T-cell (primary cell): ENCODE measurements at regions not wholly inside any gene's neighbourhood (a gene's known extent, or its start where the extent isn't known, plus 50 kb on each side); places are given as distances from the start of the nearest gene placed in this dataset.

Source experiments
- ATAC-seq, 4 experiments: fragments of 200-7000 bp in 3 of 4; fragments of 150-1000 bp in 1 of 4; cut with Tn5 transposase; replicated peaks in 1 of 4; 1 replicate in 3 of 4; 2 replicates in 1 of 4; pipeline ENCODE4 v1.10.0; 2021; ENCODE audit warnings: moderate library complexity in 3 of 4, mild to moderate bottlenecking in 2 of 4, moderate number of reproducible peaks in 1 of 4
- CTCF ChIA-PET, 2 donors: fragments of 300-600 bp; sonication (Branson Sonifier 250); formaldehyde crosslinking; loops; one replicate each; lab custom pipeline; 2022; ENCODE audit warnings: antibody characterized with exemption in 2 of 2; lab: Charles Lee
- POLR2A ChIA-PET, 2 donors: fragments of 300-600 bp; sonication (Branson Sonifier 250); formaldehyde crosslinking; loops; one replicate each; lab custom pipeline; 2022; ENCODE audit warnings: antibody characterized with exemption in 2 of 2; lab: Charles Lee
- DNase-seq, 35 experiments: peaks; one replicate each; pipeline versions ENCODE4 v3.0.0 to v3.0.0-alpha.2; 2013 to 2023
- H3K27ac ChIP-seq: one replicate; pipeline ENCODE4 v1.5.1; 2013; ENCODE audit warnings: low read length
- H3K27me3 ChIP-seq, 2 experiments: replicated peaks in 1 of 2; 1 replicate in 1 of 2; 2 replicates in 1 of 2; pipeline versions ENCODE4 v1.6.1 to v1.7.0; 2013; ENCODE audit warnings: low read length in 1 of 2, mixed read lengths in 1 of 2; ENCODE audit not compliant: control insufficient read depth in 2 of 2, insufficient read depth in 2 of 2; ENCODE audit errors: extremely low read depth in 1 of 2
- H3K36me3 ChIP-seq, 2 donors: 1 replicate in 1 of 2; 2 replicates in 1 of 2; pipeline versions ENCODE4 v1.6.1 to v1.7.0; 2013; ENCODE audit warnings: low read length in 1 of 2; ENCODE audit not compliant: control insufficient read depth in 2 of 2, insufficient read depth in 1 of 2; ENCODE audit errors: extremely low read depth in 1 of 2
- H3K4me1 ChIP-seq, 2 experiments: 1 replicate in 1 of 2; 2 replicates in 1 of 2; pipeline versions ENCODE4 v1.6.1 to v1.7.0; 2013; ENCODE audit warnings: low read length in 2 of 2, mixed read lengths in 1 of 2; ENCODE audit not compliant: insufficient read depth in 2 of 2, control insufficient read depth in 1 of 2; ENCODE audit errors: extremely low read depth in 1 of 2
- H3K4me3 ChIP-seq, 2 donors: 1 replicate in 1 of 2; 2 replicates in 1 of 2; pipeline versions ENCODE4 v1.5.1 to v1.7.0; 2013; ENCODE audit warnings: mild to moderate bottlenecking in 2 of 2, low read length in 1 of 2, moderate library complexity in 1 of 2; ENCODE audit not compliant: control insufficient read depth in 1 of 2; ENCODE audit errors: extremely low read depth in 1 of 2
- H3K9me3 ChIP-seq: 2 replicates; pipeline ENCODE4 v1.7.0; 2013
- H3K27ac Mint-ChIP-seq, 2 donors: one replicate each; pipeline ENCODE4 v1.8.0; 2020 to 2021; ENCODE audit warnings: mild to moderate bottlenecking in 2 of 2, mixed read lengths in 2 of 2
- H3K27me3 Mint-ChIP-seq, 2 donors: one replicate each; pipeline ENCODE4 v1.8.0; 2021 to 2022; ENCODE audit warnings: mixed read lengths in 2 of 2
- H3K36me3 Mint-ChIP-seq: one replicate; pipeline ENCODE4 v1.8.0; 2021; ENCODE audit warnings: mixed read lengths
- H3K4me1 Mint-ChIP-seq, 3 donors: one replicate each; pipeline ENCODE4 v1.8.0; 2020 to 2022; ENCODE audit warnings: mixed read lengths in 3 of 3, mild to moderate bottlenecking in 1 of 3
- H3K4me3 Mint-ChIP-seq, 3 donors: one replicate each; pipeline ENCODE4 v1.8.0; 2020 to 2022; ENCODE audit warnings: mild to moderate bottlenecking in 3 of 3, mixed read lengths in 3 of 3, moderate library complexity in 3 of 3
- H3K9me3 Mint-ChIP-seq, 3 donors: one replicate each; pipeline ENCODE4 v1.8.0; 2020 to 2022; ENCODE audit warnings: mixed read lengths in 3 of 3
- WGBS: methylation state at CpG from one replicate; pipeline ENCODE4 v1.1.5; 2013; ENCODE audit warnings: missing lambda C conversion rate; ENCODE audit not compliant: insufficient coverage; 5-methylcytosine and 5-hydroxymethylcytosine counted together

DNA sequence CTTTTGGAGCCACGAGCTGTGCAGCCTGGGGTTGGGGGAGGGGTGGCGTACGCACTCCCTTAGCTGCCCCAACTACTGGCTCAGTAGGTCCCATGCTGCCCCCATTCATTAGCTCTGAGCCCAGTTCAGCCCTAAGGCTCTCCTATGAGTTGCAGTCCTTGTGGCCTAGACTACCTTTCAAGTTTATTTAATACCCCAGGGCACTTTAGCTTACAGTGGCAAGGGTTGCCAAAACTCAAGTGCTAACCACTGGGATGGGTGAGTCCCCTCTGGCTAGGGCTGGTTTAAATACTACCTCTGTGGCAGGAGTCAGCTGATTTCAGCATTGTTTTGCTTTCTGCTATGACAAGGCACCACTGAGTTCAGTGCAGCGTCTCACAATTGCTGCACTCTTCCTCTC lies 118.2 kb downstream of the ODF2L start:
- no peaks in the 10 kb centered on the region for H3K4me1 ChIP-seq
- Mint-ChIP-seq H3K36me3 (no peaks in the 10 kb centered on the region), H3K27me3 (no peaks in the 10 kb centered on the region), H3K4me1 (no peaks in the 10 kb centered on the region), H3K4me3 (no peak overlapping the region), H3K9me3 (no peaks in the 10 kb centered on the region), H3K27ac (no peak overlapping the region)
- no peaks in the 10 kb centered on the region for H3K9me3 ChIP-seq
- DNase-seq (no peak), ATAC-seq (no peak)
- H3K27me3 ChIP-seq: no peaks in the 10 kb centered on the region
- H3K36me3 ChIP-seq: no peaks in the 10 kb centered on the region
- no peak overlapping the region for H3K27ac ChIP-seq
- 100% methylated on average over 1 of the region's 4 CpGs for WGBS
- H3K4me3 ChIP-seq: no peak overlapping the region
- ChIA-PET CTCF (interaction anchor here in 1 of 2 donors (0.6 kb wide), 1 partner anchor 17 kb away, joined by 3 read pairs; no protein-coding TSS in a partner anchor), POLR2A (no interaction called here)

DNA sequence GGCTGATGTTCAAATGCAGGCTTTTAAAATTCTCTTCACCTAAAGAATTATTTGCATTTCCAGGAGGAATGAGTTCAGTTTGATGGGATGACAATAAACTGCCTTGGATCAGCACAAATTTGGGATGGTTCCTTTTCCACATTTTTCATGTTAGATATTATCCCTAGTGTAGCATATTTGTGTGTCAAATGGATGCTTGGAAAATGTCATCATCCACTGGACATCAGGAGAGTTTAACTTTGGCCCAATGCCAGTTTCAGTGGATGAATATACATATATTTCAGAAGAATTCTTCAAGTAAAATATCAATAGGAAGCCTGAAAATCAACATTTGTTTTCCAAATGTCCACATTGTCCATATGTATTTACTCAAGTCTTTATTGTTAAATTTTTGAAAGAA lies 116.5 kb upstream of the COL24A1 start:
- Mint-ChIP-seq H3K36me3 (no peaks in the 10 kb centered on the region), H3K27ac (no peak overlapping the region), H3K4me3 (no peak overlapping the region), H3K27me3 (no peaks in the 10 kb centered on the region), H3K4me1 (no peaks in the 10 kb centered on the region), H3K9me3 (peaks cover 0 to 3% (median 0%) of the 10 kb centered on the region in 3 donors)
- ChIA-PET POLR2A (no interaction called here), CTCF (interaction anchor here in 1 of 2 donors (0.6 kb wide), 1 partner anchor 212 kb away, joined by 5 read pairs; no protein-coding TSS in a partner anchor)
- Histone ChIP-seq H3K36me3 (no peaks in the 10 kb centered on the region), H3K9me3 (no peaks in the 10 kb centered on the region), H3K27me3 (no peaks in the 10 kb centered on the region), H3K27ac (no peak overlapping the region), H3K4me3 (no peak overlapping the region), H3K4me1 (no peaks in the 10 kb centered on the region)
- ATAC-seq (no peak), DNase-seq (no peak)

DNA sequence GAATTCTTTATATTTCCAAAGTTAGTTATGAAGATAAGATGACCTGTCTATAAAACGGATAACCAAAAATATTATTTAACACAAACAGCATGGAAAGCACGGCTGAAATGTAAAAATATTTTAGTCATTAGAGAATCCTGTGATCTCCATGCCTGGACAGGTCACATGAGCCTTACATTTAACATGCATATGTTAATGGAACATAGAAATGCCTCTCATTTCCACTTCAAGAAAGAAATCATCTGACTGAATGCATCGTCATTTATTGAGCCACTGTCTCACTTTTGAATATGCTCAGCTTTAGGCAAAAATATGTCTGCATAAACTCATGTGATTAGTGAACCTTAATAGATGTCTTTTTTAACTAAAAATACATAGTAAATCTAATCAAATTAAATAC lies 115.5 kb upstream of the COL24A1 start:
- ATAC-seq (no peak), DNase-seq (no peak)
- H3K27ac Mint-ChIP-seq: no peak overlapping the region
- WGBS: no CpG with 5 or more reads among the region's 3 CpGs
- H3K4me3 ChIP-seq: no peak overlapping the region
- H3K27ac ChIP-seq: no peak overlapping the region
- H3K9me3 ChIP-seq: no peaks in the 10 kb centered on the region
- ChIA-PET POLR2A (no interaction called here), CTCF (no interaction called here)
- H3K4me3 Mint-ChIP-seq: no peak overlapping the region
- no peaks in the 10 kb centered on the region for H3K36me3 Mint-ChIP-seq
- H3K36me3 ChIP-seq: no peaks in the 10 kb centered on the region
- H3K4me1 ChIP-seq: no peaks in the 10 kb centered on the region
- peaks cover 0 to 3% (median 0%) of the 10 kb centered on the region in 3 donors for H3K9me3 Mint-ChIP-seq
- H3K4me1 Mint-ChIP-seq: no peaks in the 10 kb centered on the region
- no peaks in the 10 kb centered on the region for H3K27me3 ChIP-seq
- no peaks in the 10 kb centered on the region for H3K27me3 Mint-ChIP-seq

DNA sequence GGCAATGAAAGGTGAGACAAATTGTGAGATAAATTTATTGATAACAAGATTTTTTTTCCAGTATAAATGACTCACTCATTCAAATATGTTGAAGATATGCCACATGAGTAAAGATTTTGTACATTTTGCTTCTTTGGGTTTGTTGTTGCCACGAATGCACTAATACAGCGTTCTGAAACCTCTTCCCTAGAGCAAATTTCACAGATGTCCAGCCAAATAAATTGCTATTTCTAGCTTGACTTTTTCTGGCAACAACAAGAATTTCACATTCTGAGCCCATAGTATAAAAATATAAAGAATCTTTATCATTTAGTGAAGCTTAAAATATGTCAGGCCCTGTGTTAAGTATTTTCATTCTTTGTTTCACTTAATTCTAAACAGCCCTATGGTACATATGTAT lies 114.5 kb upstream of the COL24A1 start:
- Mint-ChIP-seq H3K9me3 (peaks cover 0 to 3% (median 0%) of the 10 kb centered on the region in 3 donors), H3K27ac (no peak overlapping the region), H3K27me3 (no peaks in the 10 kb centered on the region), H3K4me1 (no peaks in the 10 kb centered on the region), H3K36me3 (no peaks in the 10 kb centered on the region), H3K4me3 (no peak overlapping the region)
- no peaks in the 10 kb centered on the region for H3K9me3 ChIP-seq
- no peaks in the 10 kb centered on the region for H3K36me3 ChIP-seq
- CTCF ChIA-PET: no interaction called here
- WGBS: no CpG with 5 or more reads among the region's 2 CpGs
- H3K27ac ChIP-seq: no peak overlapping the region
- H3K4me3 ChIP-seq: no peak overlapping the region
- ATAC-seq: no peak
- no peaks in the 10 kb centered on the region for H3K27me3 ChIP-seq
- H3K4me1 ChIP-seq: no peaks in the 10 kb centered on the region
- DNase-seq: no peak
- POLR2A ChIA-PET: no interaction called here

DNA sequence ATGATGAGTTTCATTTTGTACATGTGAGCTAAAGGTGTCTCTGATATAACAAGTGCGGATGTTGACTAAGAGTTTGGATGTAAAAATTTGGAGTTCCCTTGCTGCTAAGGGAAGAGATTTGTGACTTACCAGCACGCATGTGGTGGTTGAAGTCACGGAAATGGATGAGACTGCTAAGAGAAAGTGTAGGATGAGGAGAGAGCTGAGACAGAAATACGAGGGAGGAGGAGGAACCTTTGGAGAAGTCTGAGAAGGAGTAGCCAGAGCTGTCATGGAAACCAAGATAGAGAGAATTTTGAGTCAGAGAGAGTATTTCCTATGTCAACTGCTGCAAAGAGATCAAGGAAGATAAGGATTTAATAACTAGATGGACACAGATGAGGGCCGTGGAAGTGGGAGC lies 106.5 kb upstream of the COL24A1 start:
- H3K27ac ChIP-seq: no peak overlapping the region
- H3K27me3 Mint-ChIP-seq: peaks cover 0 to 5% of the 10 kb centered on the region in 2 donors
- H3K4me1 Mint-ChIP-seq: no peaks in the 10 kb centered on the region
- H3K36me3 ChIP-seq: no peaks in the 10 kb centered on the region
- no peak overlapping the region for H3K27ac Mint-ChIP-seq
- peaks cover 0 to 2% of the 10 kb centered on the region in 2 experiments for H3K27me3 ChIP-seq
- CTCF ChIA-PET: no interaction called here
- ATAC-seq (no peak), DNase-seq (no peak)
- H3K36me3 Mint-ChIP-seq: no peaks in the 10 kb centered on the region
- 84% methylated on average over 5 of the region's 5 CpGs for WGBS
- no peak overlapping the region for H3K4me3 Mint-ChIP-seq
- POLR2A ChIA-PET: no interaction called here
- no peaks in the 10 kb centered on the region for H3K9me3 ChIP-seq
- H3K4me1 ChIP-seq: no peaks in the 10 kb centered on the region
- H3K9me3 Mint-ChIP-seq: peaks cover 0 to 5% (median 0%) of the 10 kb centered on the region in 3 donors
- no peak overlapping the region for H3K4me3 ChIP-seq

DNA sequence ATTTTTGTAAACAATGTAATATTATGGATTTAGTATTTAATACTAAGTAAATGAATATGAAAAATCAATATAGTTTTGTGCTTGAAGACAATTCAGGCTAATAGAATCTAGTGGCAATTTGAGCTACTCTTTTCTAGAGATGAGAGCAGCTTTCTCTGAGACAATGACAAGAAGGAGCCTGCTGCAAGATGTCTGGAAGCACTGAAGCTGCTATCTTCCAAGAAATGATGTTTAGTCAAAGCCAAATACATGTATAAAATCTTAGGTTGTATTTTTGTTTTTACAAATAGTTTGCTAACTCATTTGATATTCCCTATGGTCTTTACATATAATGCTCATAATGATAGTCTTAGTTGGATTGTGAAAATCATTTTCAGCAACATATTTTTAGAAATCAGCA lies 103.9 kb upstream of the COL24A1 start:
- Mint-ChIP-seq H3K27me3 (peaks cover 0 to 5% of the 10 kb centered on the region in 2 donors), H3K36me3 (no peaks in the 10 kb centered on the region), H3K4me1 (no peaks in the 10 kb centered on the region), H3K9me3 (peaks cover 0 to 5% (median 0%) of the 10 kb centered on the region in 3 donors), H3K27ac (no peak overlapping the region), H3K4me3 (no peak overlapping the region)
- POLR2A ChIA-PET: no interaction called here
- Histone ChIP-seq H3K4me3 (no peak overlapping the region), H3K27ac (no peak overlapping the region), H3K9me3 (no peaks in the 10 kb centered on the region), H3K36me3 (no peaks in the 10 kb centered on the region), H3K27me3 (peaks cover 0 to 2% of the 10 kb centered on the region in 2 experiments), H3K4me1 (no peaks in the 10 kb centered on the region)
- ATAC-seq (no peak), DNase-seq (no peak)
- CTCF ChIA-PET: interaction anchor here in 1 of 2 donors (0.7 kb wide), 1 partner anchor 447 kb away, joined by 3 read pairs; no protein-coding TSS in a partner anchor

DNA sequence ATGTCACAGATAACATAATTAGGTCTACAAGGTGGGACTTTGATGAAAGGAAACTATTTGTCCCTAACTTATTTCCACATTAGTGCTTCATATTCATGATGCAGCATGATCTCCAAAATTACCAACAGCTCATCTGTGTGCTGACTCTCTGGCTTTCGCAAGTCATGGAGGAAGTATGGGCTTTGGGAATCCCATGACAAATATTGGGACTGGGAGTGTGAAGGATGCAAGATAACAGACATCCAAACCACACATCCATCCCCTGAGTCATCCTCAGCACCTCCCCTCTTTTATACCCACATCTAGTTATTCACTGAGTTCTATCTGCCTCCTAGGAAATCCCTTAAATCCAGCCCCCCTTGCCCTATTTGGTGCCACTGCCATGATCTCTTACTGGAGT lies 102.8 kb upstream of the COL24A1 start:
- Histone ChIP-seq H3K9me3 (no peaks in the 10 kb centered on the region), H3K4me1 (no peaks in the 10 kb centered on the region), H3K27ac (no peak overlapping the region), H3K36me3 (no peaks in the 10 kb centered on the region), H3K4me3 (no peak overlapping the region), H3K27me3 (peaks cover 0 to 2% of the 10 kb centered on the region in 2 experiments)
- peaks cover 0 to 5% (median 0%) of the 10 kb centered on the region in 3 donors for H3K9me3 Mint-ChIP-seq
- CTCF ChIA-PET: interaction anchor here in 1 of 2 donors (0.6 kb wide), 1 partner anchor 21 kb away, joined by 3 read pairs; no protein-coding TSS in a partner anchor
- H3K27me3 Mint-ChIP-seq: peaks cover 0 to 5% of the 10 kb centered on the region in 2 donors
- POLR2A ChIA-PET: no interaction called here
- H3K4me3 Mint-ChIP-seq: no peak overlapping the region
- no peaks in the 10 kb centered on the region for H3K4me1 Mint-ChIP-seq
- no peak for DNase-seq
- no peaks in the 10 kb centered on the region for H3K36me3 Mint-ChIP-seq
- no peak for ATAC-seq
- H3K27ac Mint-ChIP-seq: no peak overlapping the region
- WGBS: no CpG with 5 or more reads among the region's 1 CpG
